ENCODE measurements at regions not wholly inside any gene's neighbourhood (a gene's known extent, or its start where the extent isn't known, plus 50 kb on each side); places are given as distances from the start of the nearest gene placed in this dataset.
"Not testable (repeated sequence)": the region's sequence is repeated elsewhere in the genome, so short reads cannot be mapped to it uniquely, and the experiment has no call there.

DNA sequence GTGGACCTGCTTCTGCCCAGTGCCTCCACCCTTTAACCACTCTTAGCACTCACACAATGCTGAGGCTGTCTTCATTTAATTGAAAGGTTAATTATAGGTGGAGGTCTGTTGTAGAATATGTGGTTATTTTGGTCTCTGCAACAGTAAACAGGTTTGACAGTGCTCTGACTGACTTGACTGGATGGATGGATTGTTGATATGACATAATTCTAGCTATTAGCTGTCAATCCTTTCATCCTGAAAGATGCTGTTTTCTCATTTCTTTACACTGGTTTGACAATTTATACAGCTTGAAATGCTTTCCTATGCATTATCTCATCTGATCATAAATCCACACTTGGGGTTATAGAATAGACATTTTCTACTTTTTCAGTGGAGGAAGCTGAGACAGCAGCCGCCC is 210.7 kb downstream of the CDH26 start:
- no peak for DNase-seq

DNA sequence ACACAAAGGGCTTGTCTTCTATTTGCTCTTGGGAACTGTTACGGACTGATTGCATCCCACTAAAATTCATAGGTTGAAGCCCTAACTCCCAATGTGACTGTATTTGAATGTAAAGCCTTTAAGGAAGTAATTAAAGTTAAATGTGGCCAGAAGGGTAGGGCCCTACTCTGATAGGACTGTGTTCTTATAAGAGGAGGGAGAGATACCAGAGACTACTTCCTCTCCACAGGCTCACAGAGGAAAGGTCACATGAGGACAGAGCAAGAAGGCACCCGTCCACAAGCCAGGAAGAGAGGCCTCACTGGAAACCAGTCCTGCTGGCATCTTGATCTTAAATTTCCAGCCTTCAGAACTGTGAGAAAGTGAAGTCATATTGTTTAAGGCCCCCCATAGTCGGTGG is 211.9 kb downstream of the CDH26 start:
- DNase-seq: no peak

DNA sequence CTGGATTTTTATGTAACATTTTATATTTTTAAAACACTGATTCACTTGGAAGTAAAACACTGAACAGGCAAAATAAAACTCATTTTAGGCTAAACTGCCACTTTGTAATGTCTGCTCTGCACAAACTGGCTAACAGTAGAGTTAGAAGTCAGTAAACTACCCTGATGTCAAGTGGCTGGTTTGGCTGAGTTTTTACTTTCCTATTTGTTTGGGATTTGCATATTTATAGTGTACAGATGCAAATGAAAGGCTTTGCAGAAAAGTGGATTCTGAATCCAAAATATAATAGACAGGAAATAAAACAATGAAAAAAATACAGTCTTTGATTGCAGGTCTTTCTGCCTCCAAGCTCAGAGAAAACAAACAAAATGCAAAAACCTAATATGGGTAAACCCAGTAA is 213.1 kb downstream of the CDH26 start:
- DNase-seq: no peak

DNA sequence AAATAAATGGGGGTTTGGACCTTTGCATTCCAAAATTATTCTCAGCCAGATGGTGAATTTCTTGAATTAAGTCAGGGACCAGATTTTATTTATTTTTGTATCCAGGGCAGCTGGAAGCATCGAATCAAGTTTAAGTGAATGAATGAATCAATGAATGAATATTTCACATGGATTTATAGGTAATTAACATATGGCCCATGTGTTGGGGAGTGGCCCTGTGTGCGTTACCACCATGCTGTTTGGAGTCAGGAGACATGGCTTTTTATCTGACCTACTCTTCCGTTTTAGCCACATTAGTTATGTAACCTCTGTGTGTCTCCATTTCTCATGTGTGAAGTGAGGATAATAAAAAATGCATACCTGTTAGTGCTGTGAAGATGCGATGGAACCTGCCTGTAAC is 213.5 kb downstream of the CDH26 start:
- no peak for DNase-seq

DNA sequence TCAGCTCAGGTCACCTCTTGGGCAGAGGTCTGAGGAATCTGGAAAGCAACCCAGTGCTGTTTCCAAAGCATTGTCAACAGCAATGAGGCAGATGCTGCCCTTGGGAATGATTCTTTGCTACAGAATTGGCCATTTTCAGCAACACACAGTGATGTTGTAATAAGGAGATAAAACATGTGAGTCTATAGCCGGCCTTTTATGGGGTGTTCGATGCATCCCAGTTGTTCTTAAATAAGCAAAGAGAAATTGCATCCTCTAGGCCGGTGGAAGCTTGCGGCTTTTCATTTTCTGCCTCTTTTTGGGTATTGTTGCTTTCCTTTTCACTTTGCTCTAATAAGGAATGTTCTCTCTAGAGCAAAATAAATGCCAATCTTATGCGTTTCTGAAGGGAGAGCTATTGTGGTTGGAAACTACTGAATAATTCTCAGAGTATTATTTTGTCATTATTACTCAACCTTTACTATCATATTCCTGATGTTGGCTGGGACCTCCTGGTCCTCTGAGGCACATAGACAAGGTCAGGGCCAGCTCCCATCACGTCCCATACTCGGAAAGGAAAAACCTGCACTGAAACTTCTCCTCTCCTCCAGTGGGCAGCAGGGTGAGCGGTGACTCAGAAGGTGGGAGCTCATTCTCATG is 214.2 kb downstream of the CDH26 start:
- no peak for DNase-seq

DNA sequence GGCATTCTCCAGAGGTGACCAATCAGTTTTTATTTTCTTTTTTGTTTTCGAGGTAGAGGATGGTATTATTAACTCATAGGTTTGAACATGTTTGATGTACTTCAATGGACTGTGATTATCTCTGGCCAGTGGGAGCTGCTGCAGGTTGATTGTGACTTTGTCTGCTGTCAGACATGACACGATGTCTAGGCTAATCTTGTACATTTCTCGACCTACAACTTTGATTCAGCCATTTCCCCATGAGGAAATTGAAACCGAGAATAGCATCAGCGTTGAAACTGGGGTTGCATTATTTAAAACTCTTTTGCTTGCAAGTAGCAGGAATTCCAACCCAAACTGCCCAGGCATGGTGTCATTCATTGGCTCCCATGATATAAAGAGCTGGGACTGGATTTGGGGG is 218.9 kb downstream of the CDH26 start:
- no peak for DNase-seq

DNA sequence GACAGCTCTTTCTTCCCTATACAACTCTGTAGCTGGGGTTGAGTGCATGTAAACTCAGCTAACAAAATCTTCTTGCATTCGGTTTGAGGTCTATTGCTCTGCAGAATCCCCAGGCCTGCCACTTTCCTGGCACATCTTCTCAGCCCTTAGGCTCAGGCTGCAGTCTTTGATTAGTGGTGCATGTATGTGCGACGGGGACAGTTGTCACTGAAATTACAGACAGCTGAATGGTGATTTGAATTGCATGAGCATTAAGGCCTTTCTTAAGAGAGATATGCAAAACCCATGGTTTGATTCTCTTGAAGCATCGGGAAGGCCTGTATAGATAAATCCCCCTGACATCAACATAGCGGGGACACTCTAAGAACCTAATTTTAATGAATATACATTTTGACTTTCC is 222.8 kb downstream of the CDH26 start:
- DNase-seq: no peak

DNA sequence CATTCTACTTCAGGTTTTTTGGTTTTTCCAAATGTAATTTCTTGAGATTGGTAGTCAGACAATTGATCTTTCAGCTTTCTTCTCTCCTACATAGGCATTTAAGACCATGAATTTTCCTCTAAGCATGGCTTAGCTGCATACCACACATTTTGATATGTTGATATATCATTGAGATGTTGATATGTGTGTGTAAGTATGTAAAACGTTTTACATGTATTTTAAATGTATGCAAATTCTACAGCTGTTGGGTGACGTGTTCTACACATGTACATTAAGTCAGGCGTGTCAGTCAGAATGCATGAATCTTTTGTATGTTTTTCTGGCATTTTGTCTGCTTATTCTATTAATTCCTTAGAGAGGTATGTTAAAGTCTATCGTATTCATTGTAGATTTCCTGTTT is 228.2 kb downstream of the CDH26 start:
- DNase-seq: no peak

DNA sequence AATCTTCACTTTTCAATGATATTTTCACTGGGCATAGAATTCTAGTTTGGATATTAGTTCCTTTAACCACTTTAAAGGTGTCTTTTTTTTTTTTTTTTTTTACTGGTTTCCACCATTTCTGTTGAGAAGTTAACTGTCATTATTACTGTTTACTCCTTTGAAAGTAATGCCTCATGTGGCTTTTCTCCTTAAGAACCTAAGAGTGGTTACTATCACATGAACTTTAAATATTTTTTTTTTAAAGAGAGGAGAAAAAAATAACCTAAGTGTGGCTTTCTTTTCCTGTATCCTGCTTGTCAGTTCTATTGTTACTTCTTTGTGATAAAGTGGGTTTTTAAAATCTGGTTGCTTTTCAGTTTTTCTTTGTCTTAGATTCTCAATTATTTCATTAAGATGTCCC is 229.5 kb downstream of the CDH26 start:
- DNase-seq: no peak

DNA sequence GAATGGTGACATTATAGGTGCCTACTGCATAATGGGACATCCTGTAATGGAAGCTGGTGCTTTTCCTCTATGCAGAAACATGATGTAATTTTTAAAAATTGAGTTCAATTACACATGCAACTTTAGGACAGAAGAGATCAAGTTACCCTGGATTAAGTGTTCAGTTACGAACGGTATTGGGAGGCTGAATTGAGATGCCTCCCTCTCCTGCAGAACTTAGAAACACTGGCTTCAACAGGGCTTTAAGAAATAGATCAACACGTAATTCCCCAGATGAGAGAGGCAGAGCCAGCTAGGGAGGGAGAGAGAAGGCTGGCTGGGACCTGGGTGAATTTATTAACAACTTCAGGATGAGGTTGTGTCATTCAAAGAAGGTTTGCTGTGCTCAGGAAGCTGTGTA is 232.8 kb downstream of the CDH26 start:
- no peak for DNase-seq

DNA sequence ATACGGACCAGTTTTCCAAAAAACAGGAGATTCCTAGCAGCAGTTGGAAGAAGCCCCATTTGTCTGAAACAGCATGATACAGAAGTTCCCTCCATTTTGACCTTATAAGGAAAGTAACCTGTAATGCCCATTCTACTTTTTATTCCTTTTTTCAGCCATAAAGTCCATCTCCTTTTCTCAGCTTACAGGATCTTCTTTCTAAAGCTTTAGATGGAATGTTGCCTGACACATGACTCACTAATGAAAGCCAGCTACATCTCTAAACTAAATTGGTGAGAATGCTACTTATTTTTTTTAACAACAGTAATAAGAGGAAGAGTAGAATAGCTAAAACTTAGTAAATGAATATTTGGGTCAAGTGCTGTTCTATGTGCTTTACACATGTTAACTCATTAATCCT is 234.1 kb downstream of the CDH26 start:
- no peak for DNase-seq

DNA sequence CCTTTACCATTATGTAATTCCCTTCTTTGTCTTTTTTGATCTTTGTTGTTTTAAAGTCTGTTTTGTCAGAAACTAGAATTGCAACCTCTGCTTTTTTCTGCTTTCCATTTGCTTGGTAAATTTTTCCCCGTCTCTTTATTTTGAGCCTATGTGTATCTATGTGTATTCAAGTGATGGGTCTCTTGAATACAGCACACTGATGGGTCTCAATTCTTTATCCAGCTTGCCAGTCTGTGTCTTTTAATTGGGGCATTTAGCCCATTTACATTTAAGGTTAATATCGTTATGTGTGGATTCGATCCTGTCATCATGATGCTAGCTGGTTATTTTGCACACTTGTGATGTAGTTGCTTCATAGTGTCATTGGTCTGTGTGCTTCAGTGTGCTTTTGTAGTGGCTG is 240.9 kb downstream of the CDH26 start:
- DNase-seq: not testable (repeated sequence)

DNA sequence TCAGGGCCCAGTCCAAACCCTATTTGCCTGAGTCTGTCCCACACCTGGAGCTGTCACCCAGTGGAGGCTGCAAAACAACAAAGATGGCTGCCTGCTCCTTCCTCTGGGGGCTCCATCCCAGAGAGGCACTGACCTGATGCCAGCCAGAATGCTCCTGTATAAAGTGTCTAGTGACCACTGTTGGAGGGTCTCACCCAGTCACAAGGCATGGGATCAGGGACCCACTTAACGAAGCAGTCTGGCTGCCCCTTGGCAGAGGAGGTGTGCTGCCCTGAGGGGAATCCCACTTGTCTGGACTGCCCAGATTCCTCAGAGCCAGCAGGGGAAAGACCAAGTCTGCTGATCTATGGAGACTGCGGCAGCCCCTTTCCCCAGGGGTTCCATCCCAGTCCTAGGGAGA is 241.6 kb downstream of the CDH26 start:
- DNase-seq: no peak

DNA sequence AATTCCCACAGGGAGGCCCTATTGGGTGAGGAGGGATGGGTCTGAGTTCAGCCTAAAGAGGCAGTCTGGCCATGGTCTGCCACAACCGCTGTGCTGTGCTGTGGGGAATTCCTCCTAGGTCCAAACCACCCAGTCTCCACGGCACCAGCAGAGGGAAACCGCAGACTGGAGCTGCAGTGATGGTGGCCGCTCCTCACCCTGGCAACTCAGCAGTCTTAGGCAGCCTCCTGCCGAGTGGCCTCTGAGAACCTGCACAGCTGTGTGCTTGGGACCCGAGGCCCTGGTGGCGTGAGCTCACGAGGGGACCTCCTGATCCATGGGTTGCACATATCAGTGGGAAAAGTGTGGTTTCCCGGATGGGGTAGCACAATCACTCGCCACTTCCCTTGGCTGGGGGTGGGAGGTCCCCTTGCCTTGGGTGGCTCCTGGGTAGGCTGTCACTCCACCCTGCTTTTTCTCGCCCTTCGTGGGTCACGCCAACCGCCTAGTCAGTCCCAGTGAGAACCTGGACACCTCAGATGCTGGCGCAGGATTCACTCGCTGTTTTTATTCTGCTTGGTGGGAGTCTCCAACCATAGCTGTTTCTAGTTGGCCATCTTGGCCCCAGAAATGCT is 242.2 kb downstream of the CDH26 start:
- no peak for DNase-seq

DNA sequence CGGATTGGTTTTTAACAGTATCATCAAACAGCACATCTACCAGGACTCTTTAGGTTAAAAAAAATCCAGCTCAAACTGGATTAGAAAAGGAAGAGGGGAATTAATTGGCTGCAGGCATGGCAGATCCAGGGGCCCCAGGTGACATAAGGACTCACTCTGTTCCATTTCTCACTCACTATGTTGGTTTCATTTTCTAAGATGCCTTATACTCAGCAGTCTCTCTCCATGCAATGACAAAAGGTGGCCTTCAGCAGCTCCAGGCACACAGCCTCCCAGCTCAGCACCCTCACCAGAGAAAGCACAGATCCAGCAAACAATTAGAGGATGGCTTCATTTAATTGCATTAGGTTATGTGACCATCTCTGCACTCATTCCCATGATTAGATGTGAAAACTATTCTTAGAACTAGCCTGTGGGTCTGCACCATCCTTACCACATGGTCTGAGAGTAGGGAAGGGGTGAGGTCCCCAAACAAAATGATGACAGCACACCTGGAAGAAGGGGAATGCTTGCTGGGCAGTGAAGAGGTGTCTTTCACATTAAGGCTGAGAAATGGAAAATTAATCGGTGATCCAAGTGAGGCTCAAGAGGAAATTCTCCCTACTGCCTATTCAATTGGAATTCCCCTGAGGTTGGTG is 243.1 kb downstream of the CDH26 start:
- DNase-seq: no peak

DNA sequence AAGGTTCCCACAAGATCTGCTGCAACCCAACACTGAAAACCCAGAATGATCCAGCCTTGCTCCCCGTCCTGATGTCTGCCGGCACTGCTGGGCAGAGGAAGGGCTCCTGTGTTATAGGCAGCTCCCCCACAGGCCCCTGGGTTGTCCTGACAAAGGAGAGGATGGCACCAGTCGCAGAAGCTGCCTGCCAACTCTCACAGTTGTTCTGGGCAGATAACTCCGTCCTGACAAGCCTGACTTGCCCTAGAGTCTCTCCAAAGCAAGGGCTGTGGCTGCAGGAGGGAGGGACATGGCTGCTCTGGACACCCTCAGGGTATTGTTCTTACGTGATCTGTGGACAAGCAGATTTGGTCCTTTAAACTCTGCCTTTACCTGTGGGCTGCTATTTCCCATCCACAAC is 243.8 kb downstream of the CDH26 start:
- DNase-seq: no peak

DNA sequence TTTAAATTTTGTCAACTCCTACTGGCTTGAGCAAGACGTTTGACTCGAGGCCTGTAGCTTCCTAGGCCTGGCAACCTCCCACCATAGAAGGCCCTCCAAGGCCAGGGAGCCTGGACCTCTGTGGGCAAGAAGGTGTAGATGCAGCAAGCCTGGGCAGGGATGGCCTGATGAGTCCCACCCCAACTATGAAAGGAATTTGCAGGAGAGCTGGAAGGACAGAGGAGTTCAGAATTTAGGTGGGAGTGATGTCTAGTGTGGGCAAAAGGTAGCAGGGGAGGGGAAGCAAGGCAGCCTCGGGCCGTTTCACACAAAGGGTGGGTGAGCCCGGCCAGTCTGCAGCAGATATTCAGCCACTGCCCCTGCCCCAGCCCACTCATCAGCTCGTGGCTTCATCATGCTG is 245.2 kb downstream of the CDH26 start:
- no peak for DNase-seq

DNA sequence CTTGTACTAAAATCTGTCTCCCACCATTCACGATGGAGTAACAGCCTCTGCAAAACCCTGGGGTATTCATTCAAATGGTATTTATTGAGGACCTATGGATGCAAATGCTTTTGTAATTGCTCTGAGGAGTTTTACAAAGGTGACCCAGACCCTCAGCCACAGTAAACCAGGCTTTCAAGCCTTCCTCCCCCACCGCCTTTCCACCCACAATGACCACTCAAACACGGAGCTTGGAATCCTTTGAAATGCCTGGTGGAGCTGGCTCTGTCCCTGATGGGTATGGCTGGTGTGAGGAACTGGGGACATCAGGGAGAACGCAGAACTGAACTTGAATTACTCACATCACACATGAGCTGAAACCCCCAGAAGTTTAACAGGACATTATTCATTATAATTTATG is 246.4 kb downstream of the CDH26 start:
- no peak for DNase-seq

DNA sequence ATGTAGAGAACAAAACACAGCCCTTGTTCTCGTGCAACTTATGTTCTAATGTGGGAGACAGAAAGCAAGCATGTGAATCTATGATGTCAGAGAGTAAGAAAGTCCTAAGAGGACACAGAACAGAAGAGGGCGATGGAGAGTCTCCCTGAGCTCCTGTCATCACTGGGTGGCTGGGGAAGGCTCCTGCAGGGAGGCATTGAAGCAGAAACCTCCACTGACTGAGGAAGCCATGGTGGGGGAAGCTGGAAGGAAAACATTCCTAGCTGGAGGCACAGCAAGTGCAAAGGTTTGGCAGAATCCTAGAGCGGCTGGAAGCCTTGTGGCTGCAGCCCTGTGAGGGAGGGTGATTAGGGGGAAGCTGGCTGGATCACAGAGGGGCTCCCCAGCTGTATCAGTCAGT is 248.0 kb downstream of the CDH26 start:
- DNase-seq: no peak

DNA sequence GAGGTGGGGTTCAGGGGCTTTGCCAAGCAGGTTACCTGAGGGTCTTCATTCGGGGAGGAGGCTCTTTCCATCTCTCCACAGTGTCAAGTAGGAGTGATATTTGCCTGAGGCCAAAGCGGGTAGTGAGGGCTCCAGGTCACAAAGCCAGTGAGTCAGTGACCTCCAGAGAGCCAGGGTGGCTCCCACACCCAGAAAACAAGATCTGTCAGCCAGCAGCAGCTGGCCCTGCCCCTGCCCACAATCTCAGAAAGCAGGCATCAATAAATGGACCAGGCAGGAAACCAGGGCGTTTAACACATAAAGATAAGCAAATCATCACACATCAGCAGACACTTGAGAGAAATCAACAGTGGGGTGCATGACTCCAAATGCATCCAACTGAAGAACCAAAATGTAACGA is 250.8 kb downstream of the CDH26 start:
- DNase-seq: no peak

DNA sequence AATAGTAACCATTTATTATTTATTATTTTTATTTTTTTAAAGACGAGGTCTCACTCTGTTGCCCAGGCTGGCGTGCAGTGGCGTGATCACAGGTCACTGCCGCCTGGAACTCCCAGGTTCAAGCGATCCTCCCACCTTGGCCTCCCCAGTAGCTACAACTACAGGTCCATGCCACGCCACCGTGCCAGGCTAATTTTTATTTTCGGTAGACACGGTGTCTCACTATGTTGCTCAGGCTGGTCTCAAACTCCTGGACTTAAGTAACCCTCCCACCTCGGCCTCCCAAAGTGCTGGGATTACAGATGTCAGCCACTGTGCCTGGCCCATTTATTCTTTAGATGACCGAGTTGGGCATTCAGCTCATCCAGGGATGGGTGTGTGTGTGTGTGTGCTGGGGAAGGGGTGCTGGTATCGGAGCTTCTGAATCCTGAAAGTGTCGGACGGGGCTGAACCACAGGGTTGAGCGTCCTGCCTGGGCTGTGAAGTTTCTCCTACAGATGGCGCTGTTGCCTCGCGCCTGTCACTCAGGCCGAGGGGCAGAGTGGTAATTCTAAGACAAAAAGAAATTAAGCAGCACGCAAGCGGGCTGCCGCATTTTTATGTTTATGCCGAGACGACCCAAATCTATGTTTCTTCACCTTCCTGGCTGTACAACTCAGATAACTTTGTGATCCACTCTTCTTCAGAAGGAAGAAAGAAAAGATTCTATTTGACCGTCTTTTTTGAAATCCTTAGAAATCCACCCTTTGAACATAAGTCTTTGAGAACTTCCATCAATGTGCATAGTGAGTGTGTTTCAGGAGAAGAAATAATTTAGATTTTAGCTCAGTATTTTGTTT is 252.8 kb downstream of the CDH26 start:
- DNase-seq: peak in 48 of 56 donors; percentile 7 to 82 (median 41)

All from nucleus accumbens (tissue), 56 donors.